ENCODE measurements at regions not wholly inside any gene's neighbourhood (a gene's known extent, or its start where the extent isn't known, plus 50 kb on each side); places are given as distances from the start of the nearest gene placed in this dataset.

GRCh38 chr18:11260961-11261461, 111.6 kb upstream of the PIEZO2 start:
- ATAC-seq, result no peak

- ATAC-seq, result no peak
Measured at GRCh38 chr18:11259469-11260150, 110.2 kb upstream of the PIEZO2 start.

- no peak for ATAC-seq
Measured at GRCh38 chr18:11258039-11258610, 108.8 kb upstream of the PIEZO2 start.

GRCh38 chr18:11256251-11256650, 106.9 kb upstream of the PIEZO2 start:
- no peak for ATAC-seq

- no peak for ATAC-seq
Measured at GRCh38 chr18:11251891-11252270, 102.5 kb upstream of the PIEZO2 start.

- no peak for ATAC-seq
Measured at GRCh38 chr18:11251229-11251890, 102.0 kb upstream of the PIEZO2 start.

GRCh38 chr18:11249391-11249790, 100.0 kb upstream of the PIEZO2 start:
- no peak for ATAC-seq

- ATAC-seq, result no peak
Measured at GRCh38 chr18:11247381-11247970, 98.1 kb upstream of the PIEZO2 start.

- ATAC-seq, result no peak
Measured at GRCh38 chr18:11246495-11247300, 97.3 kb upstream of the PIEZO2 start.

- no peak for ATAC-seq
Measured at GRCh38 chr18:11245879-11246278, 96.5 kb upstream of the PIEZO2 start.

- no peak for ATAC-seq
Measured at GRCh38 chr18:11237484-11237883, 88.1 kb upstream of the PIEZO2 start.

GRCh38 chr18:11237066-11237465, 87.7 kb upstream of the PIEZO2 start:
- ATAC-seq, result no peak

- ATAC-seq, result no peak
Measured at GRCh38 chr18:11224153-11224552, 74.8 kb upstream of the PIEZO2 start.

- ATAC-seq, result no peak
Measured at GRCh38 chr18:11219571-11219970, 70.2 kb upstream of the PIEZO2 start.

GRCh38 chr18:11215216-11215615, 65.8 kb upstream of the PIEZO2 start:
- ATAC-seq, result no peak

- ATAC-seq, result no peak
Measured at GRCh38 chr18:11204020-11204419, 54.7 kb upstream of the PIEZO2 start.

GRCh38 chr18:11199477-11199876, 50.1 kb upstream of the PIEZO2 start:
- ATAC-seq, result no peak

Measured in esophagus mucosa (tissue), 1 donor.